Adrenal gland (tissue), 9 donors: ENCODE measurements at regions not wholly inside any gene's neighbourhood (a gene's known extent, or its start where the extent isn't known, plus 50 kb on each side); places are given as distances from the start of the nearest gene placed in this dataset.

ENCODE experiments used
- DNase-seq, 7 donors: peaks; one replicate each; pipeline ENCODE4 v3.0.0-alpha.2; 2019 to 2020
- H3K27ac ChIP-seq, 5 donors: fragments of 200-600 bp; sonication (generic) in 4 of 5; 1 replicate in 3 of 5; 2 replicates in 2 of 5; pipeline versions ENCODE4 v1.5.1 to v1.8.0; 2016 to 2020; ENCODE audit warnings: mild to moderate bottlenecking in 1 of 5
- H3K27me3 ChIP-seq: fragments of 200-600 bp; 2 replicates; pipeline ENCODE4 v1.8.0; 2021
- H3K36me3 ChIP-seq, 2 donors: fragments of 200-600 bp; replicated peaks in 1 of 2; 1 replicate in 1 of 2; 2 replicates in 1 of 2; pipeline versions ENCODE4 v1.5.1 to v1.8.0; 2018 to 2022
- H3K4me1 ChIP-seq, 2 donors: fragments of 200-600 bp; replicated peaks in 1 of 2; 1 replicate in 1 of 2; 2 replicates in 1 of 2; pipeline versions ENCODE4 v1.5.1 to v1.8.0; 2018 to 2021
- H3K4me3 ChIP-seq, 4 donors: fragments of 200-600 bp; sonication (generic) in 3 of 4; one replicate each; pipeline ENCODE4 v1.5.1; 2016 to 2018
- H3K9me3 ChIP-seq, 3 donors: fragments of 200-600 bp; sonication (generic) in 1 of 3; replicated peaks in 1 of 3; 1 replicate in 2 of 3; 2 replicates in 1 of 3; pipeline versions ENCODE4 v1.5.1 to v1.8.0; 2016 to 2021
- CTCF ChIP-seq, 6 experiments: fragments of 450-650 bp in 4 of 6; fragments of 200-600 bp in 2 of 6; sonication (generic) in 1 of 6; IDR thresholded peaks; 1 replicate in 5 of 6; 2 replicates in 1 of 6; pipeline versions ENCODE4 v1.5.1 to v1.8.0; 2016 to 2021; ENCODE audit warnings: antibody characterized with exemption in 6 of 6, mild to moderate bottlenecking in 2 of 6, moderate library complexity in 1 of 6
- POLR2A ChIP-seq, 2 donors: fragments of 450-650 bp; IDR thresholded peaks; one replicate each; pipeline ENCODE4 v1.6.1; 2017; ENCODE audit warnings: antibody characterized with exemption in 2 of 2, mild to moderate bottlenecking in 2 of 2, moderate library complexity in 1 of 2
- WGBS, 4 donors: extraction: QIAGEN DNeasy Blood & Tissue Kit in 2 of 4; methylation state at CpG; one replicate each; pipeline versions ENCODE4 v1.1.5 to v1.1.7; 2013 to 2017; 5-methylcytosine and 5-hydroxymethylcytosine counted together
- intact Hi-C, 2 donors: fragments of 100-400 bp; cut with DNase I; formaldehyde crosslinking; loops; one replicate each; pipeline versions ENCODE4 v1.14.1 to v1.15.0; 2022 to 2023
- donor health status: healthy with polysubstance abuse.
- donor health status: Bipolar disorder and iron deficiency.
- donor health status: DM: yes; HTN: yes; CAD: no.
- donor health status: DM: no; HTN: no; CAD: no.
- donor health status: DM: no; HTN: no; CAD: no.

GRCh38 chr7:48748081-48748833 is 176.1 kb upstream of the CDC14C start:
- 73 to 90% (median 85%) methylated on average over 3 to 12 of the region's 12 CpGs for WGBS, 4 donors
- H3K4me1 ChIP-seq = no peaks in the 10 kb centered on the region
- H3K36me3 ChIP-seq = no peaks in the 10 kb centered on the region
- H3K27ac ChIP-seq = no peak overlapping the region
- H3K4me3 ChIP-seq = no peak overlapping the region
- DNase-seq = no peak
- H3K9me3 ChIP-seq = no peaks in the 10 kb centered on the region
- no peaks in the 10 kb centered on the region for H3K27me3 ChIP-seq
- no peak for TF ChIP-seq POLR2A (IDR thresholded peaks at IDR 0.05)
- TF ChIP-seq CTCF (IDR thresholded peaks at IDR 0.05) = no peak
- intact Hi-C loops = no loop called here

- WGBS, 4 donors = 91 to 96% (median 91%) methylated on average over 3 of the region's 3 CpGs
- Histone ChIP-seq H3K9me3 (no peaks in the 10 kb centered on the region), H3K27me3 (no peaks in the 10 kb centered on the region), H3K4me1 (no peaks in the 10 kb centered on the region), H3K36me3 (no peaks in the 10 kb centered on the region), H3K4me3 (no peak overlapping the region), H3K27ac (no peak overlapping the region)
- TF ChIP-seq POLR2A (IDR thresholded peaks at IDR 0.05) = no peak
- TF ChIP-seq CTCF (IDR thresholded peaks at IDR 0.05) = no peak
- DNase-seq = no peak
- intact Hi-C loops = no loop called here
Measured at GRCh38 chr7:48755061-48755555, 169.2 kb upstream of the CDC14C start.

- Histone ChIP-seq H3K4me1 (no peaks in the 10 kb centered on the region), H3K36me3 (no peaks in the 10 kb centered on the region), H3K4me3 (no peak overlapping the region), H3K9me3 (no peaks in the 10 kb centered on the region), H3K27ac (no peak overlapping the region), H3K27me3 (no peaks in the 10 kb centered on the region)
- 0 to 47% (median 17%) methylated on average over 1 of the region's 1 CpG for WGBS, 4 donors
- no peak for DNase-seq
- intact Hi-C loops = no loop called here
- no peak for TF ChIP-seq POLR2A (IDR thresholded peaks at IDR 0.05)
- TF ChIP-seq CTCF (IDR thresholded peaks at IDR 0.05) = no peak
Measured at GRCh38 chr7:48759431-48760080, 164.8 kb upstream of the CDC14C start.

- 68 to 71% (median 69%) methylated on average over 5 of the region's 5 CpGs for WGBS, 4 donors
- Histone ChIP-seq H3K4me1 (no peaks in the 10 kb centered on the region), H3K27ac (no peak overlapping the region), H3K27me3 (no peaks in the 10 kb centered on the region), H3K4me3 (no peak overlapping the region), H3K36me3 (no peaks in the 10 kb centered on the region), H3K9me3 (no peaks in the 10 kb centered on the region)
- TF ChIP-seq POLR2A (IDR thresholded peaks at IDR 0.05) = no peak
- no peak for TF ChIP-seq CTCF (IDR thresholded peaks at IDR 0.05)
- DNase-seq = no peak
- intact Hi-C loops = no loop called here
Measured at GRCh38 chr7:48760528-48761265, 163.7 kb upstream of the CDC14C start.
